GM21825 (cell line): ENCODE measurements at regions not wholly inside any gene's neighbourhood (a gene's known extent, or its start where the extent isn't known, plus 50 kb on each side); places are given as distances from the start of the nearest gene placed in this dataset.
A peak's percentile ranks its signal among the peaks of the same experiment; 100 is the strongest.

Experiments
- ATAC-seq: cut with Tn5 transposase; IDR thresholded peaks from one replicate; pipeline ENCODE4 v1.9.1; 2021; ENCODE audit warnings: mild to moderate bottlenecking, moderate library complexity; ENCODE audit not compliant: unreplicated experiment

DNA sequence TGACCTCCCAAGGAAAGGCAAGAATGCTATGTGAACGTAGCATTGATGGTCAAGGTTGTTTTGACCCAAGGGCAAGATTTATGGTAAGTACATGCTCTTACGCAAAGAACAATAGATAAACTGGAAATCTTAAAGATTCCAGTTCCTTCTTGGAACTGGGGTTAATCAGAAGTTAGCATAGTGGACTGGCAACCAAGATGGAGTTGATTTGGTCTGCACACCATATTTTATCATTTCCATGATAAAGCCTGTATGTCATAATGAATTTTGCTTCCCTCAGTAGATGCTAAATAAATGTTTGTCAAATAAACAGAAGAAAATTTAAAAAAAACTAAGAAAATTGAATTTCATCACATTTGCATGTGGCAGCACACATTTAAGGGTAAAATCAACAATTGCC, 242.4 kb upstream of the MEF2C start:
- no peak for ATAC-seq

GRCh38 chr5:89123581-89123980, 240.6 kb upstream of the MEF2C start:
- ATAC-seq: no peak

DNA sequence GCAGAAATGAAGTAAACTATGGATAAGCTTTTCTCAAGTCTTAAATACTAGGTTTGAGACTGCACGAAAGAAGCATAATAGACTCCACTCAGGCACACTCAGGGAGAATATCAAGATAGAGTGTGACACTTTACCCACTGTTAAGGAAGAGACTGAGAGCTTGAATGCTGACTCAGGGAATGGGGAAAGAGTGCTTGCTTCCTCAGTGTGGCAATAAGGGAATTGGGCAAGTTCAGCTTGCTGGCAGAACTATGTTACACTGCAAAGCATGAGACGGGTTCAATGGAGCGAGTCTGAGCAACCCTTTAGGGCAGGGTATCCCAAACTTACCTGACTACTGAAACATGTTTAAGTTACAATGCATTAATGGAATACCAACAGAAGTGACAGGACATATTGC, 237.7 kb upstream of the MEF2C start:
- no peak for ATAC-seq

DNA sequence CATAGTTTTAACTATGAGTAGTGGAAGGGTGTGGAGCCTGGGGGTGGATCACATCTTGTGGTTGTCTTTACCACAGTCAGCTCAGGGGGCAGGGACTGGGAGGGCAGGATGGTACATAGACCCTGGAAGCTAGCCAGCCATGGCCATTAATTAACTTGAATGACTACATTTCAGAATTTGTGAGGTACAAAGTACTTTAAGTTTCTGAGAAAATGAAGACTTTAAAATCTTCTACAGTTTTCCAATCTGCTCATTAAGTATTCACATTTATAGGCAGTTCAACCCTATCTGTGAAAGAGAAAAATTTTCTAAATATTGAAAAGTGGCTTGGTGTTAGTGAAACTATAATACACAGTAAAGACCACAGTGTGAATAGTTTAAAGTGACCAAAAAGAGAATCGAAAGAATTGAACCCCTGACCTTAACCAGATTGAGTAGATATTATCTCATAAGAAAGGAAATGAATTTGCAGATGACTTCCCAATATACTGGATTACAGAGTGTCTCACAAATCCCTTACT, 234.2 kb upstream of the MEF2C start:
- peak; percentile 94 for ATAC-seq

GRCh38 chr5:89110916-89111646, 228.1 kb upstream of the MEF2C start:
- no peak for ATAC-seq

- ATAC-seq: no peak
These were observed 223.5 kb upstream of the MEF2C start for GRCh38 chr5:89106480-89106879.

DNA sequence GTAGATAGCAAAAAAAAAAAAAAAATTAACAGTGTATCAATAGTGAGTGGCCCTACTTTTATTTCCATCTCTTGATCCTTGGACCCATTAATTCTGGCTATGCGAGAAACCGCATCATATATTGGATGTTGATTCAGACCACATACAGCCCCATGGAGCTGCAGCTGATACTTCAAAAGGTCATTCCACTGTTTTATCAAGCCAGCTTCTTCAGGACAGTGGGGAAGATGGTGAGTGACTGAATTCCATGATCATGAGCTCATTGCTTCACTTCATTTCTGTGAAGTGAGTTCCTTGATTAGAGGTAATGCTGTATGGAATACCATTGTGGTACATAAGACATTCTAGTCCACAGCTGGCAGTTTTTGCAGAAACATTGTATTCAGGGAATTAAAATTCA, 222.9 kb upstream of the MEF2C start:
- ATAC-seq: no peak

GRCh38 chr5:89105171-89105695, 222.2 kb upstream of the MEF2C start:
- no peak for ATAC-seq

- ATAC-seq: no peak
These were observed 215.3 kb upstream of the MEF2C start for GRCh38 chr5:89098199-89098756.

- peak; percentile 90 for ATAC-seq
These were observed 214.1 kb upstream of the MEF2C start for GRCh38 chr5:89097103-89097502.

DNA sequence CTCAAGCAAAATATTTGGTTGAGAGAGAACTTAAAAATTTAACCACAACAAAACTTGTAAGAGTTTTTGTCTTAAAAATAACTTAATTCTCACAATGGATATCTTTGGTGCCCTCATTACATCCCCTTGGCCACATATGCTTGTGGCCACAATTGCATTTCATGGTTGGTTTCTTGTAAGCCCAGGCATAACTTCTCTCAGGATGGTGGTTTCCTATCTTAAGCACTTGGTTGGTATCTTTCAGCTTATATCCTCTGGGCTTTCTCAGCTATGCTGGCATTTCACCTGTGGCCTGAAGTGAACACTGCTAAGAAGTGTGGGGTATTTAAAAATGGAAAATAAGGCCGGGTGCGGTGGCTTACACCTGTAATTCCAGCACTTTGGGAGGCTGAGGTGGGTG, 212.4 kb upstream of the MEF2C start:
- ATAC-seq: no peak

DNA sequence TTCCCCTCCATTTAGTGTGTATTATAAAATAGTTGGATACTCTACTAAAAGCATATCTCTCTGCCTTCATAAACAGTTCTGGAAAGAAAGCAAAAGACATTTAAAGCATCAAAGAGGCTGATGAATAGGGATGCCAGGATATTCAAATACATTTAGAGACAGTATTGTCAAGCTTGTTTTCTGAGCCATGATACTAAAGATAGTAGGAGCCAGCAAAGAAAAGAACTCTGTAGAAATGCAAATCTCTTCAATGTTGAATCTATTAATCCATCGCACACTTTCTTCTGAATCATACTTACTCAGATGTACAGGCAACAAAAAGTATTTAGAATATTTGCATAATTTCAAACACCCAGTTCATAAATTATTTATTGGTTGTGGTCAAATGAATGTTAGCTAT, 207.1 kb upstream of the MEF2C start:
- no peak for ATAC-seq

- ATAC-seq: no peak
These were observed 204.8 kb upstream of the MEF2C start for GRCh38 chr5:89087551-89088318.

- no peak for ATAC-seq
These were observed 204.1 kb upstream of the MEF2C start for GRCh38 chr5:89087128-89087527.

GRCh38 chr5:89086390-89087086, 203.6 kb upstream of the MEF2C start:
- no peak for ATAC-seq

DNA sequence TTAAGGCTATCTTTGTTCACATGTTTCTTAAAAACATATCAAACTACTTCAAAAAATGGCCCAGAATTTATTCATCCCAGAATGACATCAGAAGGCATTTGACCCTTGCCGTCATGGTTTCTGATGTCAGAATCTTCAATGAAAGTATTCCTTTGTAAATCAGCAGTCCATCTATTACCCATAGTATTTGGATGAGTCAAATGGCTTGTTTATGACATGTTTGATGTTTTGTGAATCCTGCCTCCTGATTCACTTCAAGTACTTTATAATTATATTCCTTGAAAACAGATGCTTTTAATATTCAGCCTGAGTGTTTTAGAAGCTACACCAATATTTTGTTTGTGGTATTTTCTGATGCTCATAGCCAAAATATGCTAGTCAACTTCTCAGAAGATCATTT, 200.8 kb upstream of the MEF2C start:
- no peak for ATAC-seq

GRCh38 chr5:89081360-89081759, 198.4 kb upstream of the MEF2C start:
- ATAC-seq: peak; percentile 77

- ATAC-seq: no peak
These were observed 197.6 kb upstream of the MEF2C start for GRCh38 chr5:89080467-89081116.

GRCh38 chr5:89072842-89073672, 190.1 kb upstream of the MEF2C start:
- ATAC-seq: no peak

GRCh38 chr5:89071941-89072331, 189.0 kb upstream of the MEF2C start:
- peak; percentile 46 for ATAC-seq
